Heart left ventricle (tissue), 13 donors: ENCODE measurements at regions not wholly inside any gene's neighbourhood (a gene's known extent, or its start where the extent isn't known, plus 50 kb on each side); places are given as distances from the start of the nearest gene placed in this dataset.

Experiments used
- CTCF ChIP-seq, 12 donors: fragments of 200-600 bp; sonication (generic) in 4 of 12; IDR thresholded peaks; one replicate each; pipeline versions ENCODE4 v1.5.0 to v1.8.0; 2018 to 2022; ENCODE audit warnings: antibody characterized with exemption in 12 of 12, mild to moderate bottlenecking in 5 of 12
- POLR2A ChIP-seq, 2 donors: fragments of 450-650 bp; IDR thresholded peaks; one replicate each; pipeline ENCODE4 v1.6.1; 2017; ENCODE audit warnings: antibody characterized with exemption in 2 of 2, mild to moderate bottlenecking in 2 of 2, moderate library complexity in 2 of 2
- donor health status: ischemic (EF 13 %, LVEDD 7.1; RV severe dilation, severe dysfunction).
- donor health status: DM: no; HTN: yes; CAD: no.
- donor health status: DM: no; HTN: no; CAD: no.
- donor health status: ischemic (EF 25% LVEDD 6.9; RV normal size, moderate dysfunction).
- donor health status: ischemic (EF 25% LVEDD 5.7; RV mildly dilated, moderate dysfunction).
- donor health status: ischemic (EF 35%, LVEDD 5.7; RV mildly dilated, moderate dysfunction).
- donor health status: nonischemic (EF 11% LVEDD 7.7; RV severe dilation, severe dysfunction).
- donor health status: DM: yes; HTN: yes; CAD: no.
- donor health status: PGD.
- donor health status: ischemic (EF 29% LVEDD 5.4; RV normal size, mild dysfunction).
- donor health status: nonischemic (EF 23%, LVEDD 6.1; RV moderate dilation, normal function).

- TF ChIP-seq CTCF (IDR thresholded peaks at IDR 0.05), result no peak
- TF ChIP-seq POLR2A (IDR thresholded peaks at IDR 0.05), result no peak
These were observed 72.2 kb downstream of the TMEM18 start for GRCh38 chr2:604854-605524.
